HepG2 (cell line): ENCODE measurements at regions not wholly inside any gene's neighbourhood (a gene's known extent, or its start where the extent isn't known, plus 50 kb on each side); places are given as distances from the start of the nearest gene placed in this dataset.

ENCODE experiments used
- ATAC-seq: fragments of 200-7000 bp; cut with Tn5 transposase; 3 replicates; pipeline ENCODE4 v1.9.1; 2020; ENCODE audit warnings: mild to moderate bottlenecking, moderate library complexity
- BruUV-seq: library from RNA; stranded (reverse); fragments of 400-500 nt; replicated peaks from 2 replicates; lab custom pipeline; 2021; lab: Mats Ljungman, UMichigan
- CTCF ChIA-PET: fragments of 300-600 bp; formaldehyde crosslinking; extraction: SDS; loops from one replicate; lab custom pipeline; 2021; ENCODE audit warnings: low total read pairs, inconsistent platforms, low intra/inter-chr PET ratio; lab: Yijun Ruan, JAX
- POLR2A ChIA-PET: fragments of 350-600 bp; sonication (Branson Sonifier 250); formaldehyde crosslinking; loops from one replicate; lab custom pipeline; 2020; ENCODE audit warnings: antibody characterized with exemption, inconsistent platforms; lab: Yijun Ruan, JAX
- DNase-seq: peaks from one replicate; pipeline ENCODE4 v3.0.0-alpha.2; 2015; ENCODE audit warnings: low spot score
- FAIRE-seq: peaks from 3 replicates; lab custom pipeline; 2011; peaks lifted over from hg19 to GRCh38; lab: Jason Lieb, UNC
- H2AFZ ChIP-seq: one replicate; pipeline ENCODE4 v1.6.1; 2011; ENCODE audit warnings: low read length, inconsistent platforms
- H3K27ac ChIP-seq: fragments of 300-600 bp; 3 replicates; pipeline ENCODE4 v1.8.0; 2011; ENCODE audit warnings: mixed run types, mild to moderate bottlenecking, mixed read lengths, low read length, inconsistent platforms; ENCODE audit not compliant: insufficient read depth; ENCODE audit errors: extremely low read length
- H3K27me3 ChIP-seq, 2 experiments: fragments of 200-600 bp in 1 of 2; 2 replicates in 1 of 2; 3 replicates in 1 of 2; pipeline versions ENCODE4 v1.6.0 to v1.8.0; 2011; ENCODE audit warnings: low read length in 2 of 2, mild to moderate bottlenecking in 2 of 2, moderate library complexity in 2 of 2, inconsistent platforms in 1 of 2; ENCODE audit not compliant: insufficient read depth in 2 of 2, control insufficient read depth in 1 of 2
- H3K36me3 ChIP-seq, 2 experiments: fragments of 200-600 bp in 1 of 2; replicated peaks in 1 of 2; 2 replicates in 1 of 2; 3 replicates in 1 of 2; pipeline versions ENCODE4 v1.5.1 to v1.8.0; 2011; ENCODE audit warnings: low read length in 2 of 2, inconsistent platforms in 1 of 2; ENCODE audit not compliant: insufficient read depth in 2 of 2, control insufficient read depth in 1 of 2
- H3K4me1 ChIP-seq: 2 replicates; pipeline ENCODE4 v1.5.1; 2012; ENCODE audit warnings: low read length, inconsistent platforms; ENCODE audit not compliant: insufficient read depth
- H3K4me2 ChIP-seq: 2 replicates; pipeline ENCODE4 v1.6.0; 2011; ENCODE audit warnings: low read depth, low read length, inconsistent platforms
- H3K4me3 ChIP-seq, 3 experiments: fragments of 200-600 bp in 1 of 3; sonication (generic), shearing (Covaris generic) in 1 of 3; replicated peaks in 1 of 3; 2 replicates each; pipeline ENCODE4 v1.5.1; 2011 to 2016; ENCODE audit warnings: low read length in 3 of 3, inconsistent platforms in 2 of 3, low read depth in 2 of 3, mild to moderate bottlenecking in 2 of 3, control low read depth in 1 of 3, mixed read lengths in 1 of 3; ENCODE audit not compliant: insufficient read depth in 1 of 3
- H3K79me2 ChIP-seq: one replicate; pipeline ENCODE4 v1.6.1; 2011; ENCODE audit warnings: low read length, inconsistent platforms; ENCODE audit not compliant: insufficient read depth
- H3K9ac ChIP-seq: 2 replicates; pipeline ENCODE4 v1.6.0; 2011; ENCODE audit warnings: mild to moderate bottlenecking, low read depth, low read length, inconsistent platforms; ENCODE audit not compliant: insufficient read depth
- H3K9me3 ChIP-seq: 2 replicates; pipeline ENCODE4 v1.5.1; 2012; ENCODE audit warnings: mild to moderate bottlenecking, low read length
- H4K20me1 ChIP-seq: 2 replicates; pipeline ENCODE4 v1.6.0; 2011; ENCODE audit warnings: inconsistent platforms, mild to moderate bottlenecking, low read length, moderate library complexity; ENCODE audit not compliant: insufficient read depth
- GTF2F1 ChIP-seq: fragments of 150-350 bp; IDR thresholded peaks from 2 replicates; pipeline ENCODE4 v1.6.1; 2014; ENCODE audit warnings: low read length
- KDM2A ChIP-seq: sonication (generic); formaldehyde crosslinking; IDR thresholded peaks from 2 replicates; pipeline ENCODE4 v1.4.0; 2020; ENCODE audit warnings: low read depth, missing genetic modification reagents, borderline replicate concordance
- NCOR1 ChIP-seq: fragments of 200-600 bp; sonication (generic); IDR thresholded peaks from 2 replicates; pipeline ENCODE4 v1.7.0; 2017; ENCODE audit warnings: antibody characterized with exemption, low read length, borderline replicate concordance
- NR2F1 ChIP-seq, 2 experiments: fragments of 450-650 bp in 1 of 2; formaldehyde crosslinking in 1 of 2; IDR thresholded peaks; 2 replicates each; pipeline versions ENCODE4 v1.5.0 to v1.6.1; 2016 to 2020; ENCODE audit warnings: mild to moderate bottlenecking in 1 of 2, missing compliant biosample characterization in 1 of 2, missing genetic modification reagents in 1 of 2, moderate library complexity in 1 of 2
- RFX1 ChIP-seq: fragments of 450-650 bp; IDR thresholded peaks from 2 replicates; pipeline ENCODE4 v1.6.1; 2017
- SRF ChIP-seq: IDR thresholded peaks from 2 replicates; pipeline ENCODE4 v1.6.1; 2011; ENCODE audit warnings: mild to moderate bottlenecking, low read depth, low read length, moderate library complexity
- ZBTB7B ChIP-seq: sonication (generic); formaldehyde crosslinking; IDR thresholded peaks from 2 replicates; pipeline ENCODE4 v1.4.0; 2020; ENCODE audit warnings: missing genetic modification reagents
- ZFP90 ChIP-seq: sonication (generic); formaldehyde crosslinking; IDR thresholded peaks from 2 replicates; pipeline ENCODE4 v1.8.0; 2022; ENCODE audit warnings: missing genetic modification reagents, mild to moderate bottlenecking, inconsistent platforms, borderline replicate concordance
- ZNF484 ChIP-seq: sonication (generic); formaldehyde crosslinking; IDR thresholded peaks from 2 replicates; pipeline ENCODE4 v1.5.1; 2020; ENCODE audit warnings: mild to moderate bottlenecking, low read depth, missing genetic modification reagents, borderline replicate concordance
- ZNF572 ChIP-seq: sonication (generic); formaldehyde crosslinking; IDR thresholded peaks from 2 replicates; pipeline ENCODE4 v1.5.1; 2020; ENCODE audit warnings: mild to moderate bottlenecking, missing genetic modification reagents
- ZNF720 ChIP-seq: sonication (generic); formaldehyde crosslinking; IDR thresholded peaks from 2 replicates; pipeline ENCODE4 v1.4.0; 2020; ENCODE audit warnings: missing genetic modification reagents
- in situ Hi-C: cut with HindIII; loops from 2 replicates; pipeline ENCODE4 v1.10.0; 2017; ENCODE audit warnings: low pct_unique_long_range_greater_than_20kb; ENCODE audit not compliant: extremely low pct_ligation_motif_present
- intact Hi-C: fragments of 100-400 bp; cut with micrococcal nuclease; formaldehyde crosslinking; loops from one replicate; pipeline ENCODE4 v1.10.0; 2022; ENCODE audit not compliant: unreplicated experiment
- TF ChIP-seq, protein P1 (sequence below): sonication (generic); formaldehyde crosslinking; IDR thresholded peaks from 2 replicates; pipeline ENCODE4 v1.9.0; 2021; ENCODE audit warnings: mild to moderate bottlenecking, missing genetic modification reagents
- TF ChIP-seq, protein P2 (sequence below): sonication (generic); formaldehyde crosslinking; IDR thresholded peaks from 2 replicates; pipeline ENCODE4 v1.4.0; 2020; ENCODE audit warnings: missing genetic modification reagents, borderline replicate concordance
- TF ChIP-seq, protein P3 (sequence below): sonication (generic); formaldehyde crosslinking; IDR thresholded peaks from 2 replicates; pipeline ENCODE4 v1.8.1; 2023; ENCODE audit warnings: missing genetic modification reagents, inconsistent platforms, borderline replicate concordance

DNA sequence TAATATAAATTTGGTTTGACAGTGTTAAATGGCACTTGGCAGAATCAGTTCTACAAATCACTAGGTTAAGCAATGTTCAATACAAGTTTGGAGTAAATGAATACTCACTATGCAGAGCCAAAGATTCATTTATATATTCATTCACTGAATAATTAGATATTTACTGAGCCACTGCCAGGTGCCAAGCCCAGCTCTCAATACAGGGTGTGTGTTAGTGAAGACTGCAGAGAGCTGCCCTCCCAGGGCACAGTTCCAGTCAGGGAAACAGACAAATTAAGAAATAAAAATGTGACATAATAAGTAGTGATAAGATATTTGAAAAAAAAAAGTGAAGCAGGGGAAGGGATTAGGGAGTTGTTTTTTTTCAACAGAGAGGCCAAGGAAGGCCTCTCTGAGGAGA is 411.7 kb downstream of the KCNRG start:
- no peak for FAIRE-seq
- no peak for ATAC-seq
- POLR2A ChIA-PET: no interaction called here

More for the DNA sequence above, 411.7 kb downstream of the KCNRG start:
- no peaks in the 10 kb centered on the region for H4K20me1 ChIP-seq
- in situ Hi-C loops: no loop called here
- H2AFZ ChIP-seq: no peak overlapping the region
- H3K79me2 ChIP-seq: no peaks in the 10 kb centered on the region
- H3K4me2 ChIP-seq: no peak overlapping the region
- H3K4me1 ChIP-seq: peaks cover 5% of the 10 kb centered on the region; the same call in 1 of the 2 replicates
- intact Hi-C loops: no loop called here
- no peak overlapping the region for H3K4me3 ChIP-seq
- H3K9ac ChIP-seq: no peak overlapping the region
- CTCF ChIA-PET: no interaction called here
- no peak for TF ChIP-seq SRF
- no peak for TF ChIP-seq ZNF720 (CRISPR knock-in tag)
- no peak for TF ChIP-seq NCOR1
- no peak for TF ChIP-seq ZNF572
- TF ChIP-seq, protein P1, sequence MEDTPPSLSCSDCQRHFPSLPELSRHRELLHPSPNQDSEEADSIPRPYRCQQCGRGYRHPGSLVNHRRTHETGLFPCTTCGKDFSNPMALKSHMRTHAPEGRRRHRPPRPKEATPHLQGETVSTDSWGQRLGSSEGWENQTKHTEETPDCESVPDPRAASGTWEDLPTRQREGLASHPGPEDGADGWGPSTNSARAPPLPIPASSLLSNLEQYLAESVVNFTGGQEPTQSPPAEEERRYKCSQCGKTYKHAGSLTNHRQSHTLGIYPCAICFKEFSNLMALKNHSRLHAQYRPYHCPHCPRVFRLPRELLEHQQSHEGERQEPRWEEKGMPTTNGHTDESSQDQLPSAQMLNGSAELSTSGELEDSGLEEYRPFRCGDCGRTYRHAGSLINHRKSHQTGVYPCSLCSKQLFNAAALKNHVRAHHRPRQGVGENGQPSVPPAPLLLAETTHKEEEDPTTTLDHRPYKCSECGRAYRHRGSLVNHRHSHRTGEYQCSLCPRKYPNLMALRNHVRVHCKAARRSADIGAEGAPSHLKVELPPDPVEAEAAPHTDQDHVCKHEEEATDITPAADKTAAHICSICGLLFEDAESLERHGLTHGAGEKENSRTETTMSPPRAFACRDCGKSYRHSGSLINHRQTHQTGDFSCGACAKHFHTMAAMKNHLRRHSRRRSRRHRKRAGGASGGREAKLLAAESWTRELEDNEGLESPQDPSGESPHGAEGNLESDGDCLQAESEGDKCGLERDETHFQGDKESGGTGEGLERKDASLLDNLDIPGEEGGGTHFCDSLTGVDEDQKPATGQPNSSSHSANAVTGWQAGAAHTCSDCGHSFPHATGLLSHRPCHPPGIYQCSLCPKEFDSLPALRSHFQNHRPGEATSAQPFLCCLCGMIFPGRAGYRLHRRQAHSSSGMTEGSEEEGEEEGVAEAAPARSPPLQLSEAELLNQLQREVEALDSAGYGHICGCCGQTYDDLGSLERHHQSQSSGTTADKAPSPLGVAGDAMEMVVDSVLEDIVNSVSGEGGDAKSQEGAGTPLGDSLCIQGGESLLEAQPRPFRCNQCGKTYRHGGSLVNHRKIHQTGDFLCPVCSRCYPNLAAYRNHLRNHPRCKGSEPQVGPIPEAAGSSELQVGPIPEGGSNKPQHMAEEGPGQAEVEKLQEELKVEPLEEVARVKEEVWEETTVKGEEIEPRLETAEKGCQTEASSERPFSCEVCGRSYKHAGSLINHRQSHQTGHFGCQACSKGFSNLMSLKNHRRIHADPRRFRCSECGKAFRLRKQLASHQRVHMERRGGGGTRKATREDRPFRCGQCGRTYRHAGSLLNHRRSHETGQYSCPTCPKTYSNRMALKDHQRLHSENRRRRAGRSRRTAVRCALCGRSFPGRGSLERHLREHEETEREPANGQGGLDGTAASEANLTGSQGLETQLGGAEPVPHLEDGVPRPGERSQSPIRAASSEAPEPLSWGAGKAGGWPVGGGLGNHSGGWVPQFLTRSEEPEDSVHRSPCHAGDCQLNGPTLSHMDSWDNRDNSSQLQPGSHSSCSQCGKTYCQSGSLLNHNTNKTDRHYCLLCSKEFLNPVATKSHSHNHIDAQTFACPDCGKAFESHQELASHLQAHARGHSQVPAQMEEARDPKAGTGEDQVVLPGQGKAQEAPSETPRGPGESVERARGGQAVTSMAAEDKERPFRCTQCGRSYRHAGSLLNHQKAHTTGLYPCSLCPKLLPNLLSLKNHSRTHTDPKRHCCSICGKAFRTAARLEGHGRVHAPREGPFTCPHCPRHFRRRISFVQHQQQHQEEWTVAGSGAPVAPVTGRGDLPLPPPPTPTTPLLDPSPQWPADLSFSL (CRISPR knock-in tag): no peak
- TF ChIP-seq, protein P2, sequence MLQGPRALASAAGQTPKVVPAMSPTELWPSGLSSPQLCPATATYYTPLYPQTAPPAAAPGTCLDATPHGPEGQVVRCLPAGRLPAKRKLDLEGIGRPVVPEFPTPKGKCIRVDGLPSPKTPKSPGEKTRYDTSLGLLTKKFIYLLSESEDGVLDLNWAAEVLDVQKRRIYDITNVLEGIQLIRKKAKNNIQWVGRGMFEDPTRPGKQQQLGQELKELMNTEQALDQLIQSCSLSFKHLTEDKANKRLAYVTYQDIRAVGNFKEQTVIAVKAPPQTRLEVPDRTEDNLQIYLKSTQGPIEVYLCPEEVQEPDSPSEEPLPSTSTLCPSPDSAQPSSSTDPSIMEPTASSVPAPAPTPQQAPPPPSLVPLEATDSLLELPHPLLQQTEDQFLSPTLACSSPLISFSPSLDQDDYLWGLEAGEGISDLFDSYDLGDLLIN: no peak
- TF ChIP-seq KDM2A: no peak
- no peak for TF ChIP-seq ZFP90 (CRISPR knock-in tag)
- TF ChIP-seq, protein P3, sequence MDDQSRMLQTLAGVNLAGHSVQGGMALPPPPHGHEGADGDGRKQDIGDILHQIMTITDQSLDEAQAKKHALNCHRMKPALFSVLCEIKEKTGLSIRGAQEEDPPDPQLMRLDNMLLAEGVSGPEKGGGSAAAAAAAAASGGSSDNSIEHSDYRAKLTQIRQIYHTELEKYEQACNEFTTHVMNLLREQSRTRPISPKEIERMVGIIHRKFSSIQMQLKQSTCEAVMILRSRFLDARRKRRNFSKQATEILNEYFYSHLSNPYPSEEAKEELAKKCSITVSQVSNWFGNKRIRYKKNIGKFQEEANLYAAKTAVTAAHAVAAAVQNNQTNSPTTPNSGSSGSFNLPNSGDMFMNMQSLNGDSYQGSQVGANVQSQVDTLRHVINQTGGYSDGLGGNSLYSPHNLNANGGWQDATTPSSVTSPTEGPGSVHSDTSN: no peak
- no peak for TF ChIP-seq ZNF484 (CRISPR knock-in tag)
- no peak for TF ChIP-seq NR2F1 (CRISPR knock-in tag; IDR thresholded peaks at IDR 0.05)
- TF ChIP-seq ZBTB7B: no peak
- TF ChIP-seq GTF2F1: no peak
- TF ChIP-seq RFX1: no peak
- TF ChIP-seq, all 625 proteins: peak for 0
- Histone ChIP-seq H3K9me3 (no peaks in the 10 kb centered on the region), H3K27ac (no peak overlapping the region), H3K27me3 (no peaks in the 10 kb centered on the region; a peak in 1 of 5 replicates), H3K36me3 (peaks cover 0 to 1% of the 10 kb centered on the region in 2 experiments; a peak in 2 of 5 replicates)
- no peak for DNase-seq
- no TSS peak for BruUV-seq
